HG02870 (cell line): ENCODE measurements at regions not wholly inside any gene's neighbourhood (a gene's known extent, or its start where the extent isn't known, plus 50 kb on each side); places are given as distances from the start of the nearest gene placed in this dataset.

Source experiments
- ATAC-seq: cut with Tn5 transposase; IDR thresholded peaks from one replicate; pipeline ENCODE4 v1.9.1; 2021; ENCODE audit warnings: mild to moderate bottlenecking, moderate library complexity; ENCODE audit not compliant: unreplicated experiment

GRCh38 chr4:138537731-138538490 lies 295.8 kb upstream of the SLC7A11 start:
- ATAC-seq = no peak

GRCh38 chr4:138535316-138535715 lies 293.2 kb upstream of the SLC7A11 start:
- no peak for ATAC-seq

- ATAC-seq = peak; percentile 82
Measured at GRCh38 chr4:138522366-138522765, 280.2 kb upstream of the SLC7A11 start.

GRCh38 chr4:138521809-138522208 lies 279.7 kb upstream of the SLC7A11 start:
- no peak for ATAC-seq

- ATAC-seq = no peak
Measured at GRCh38 chr4:138519436-138519835, 277.3 kb upstream of the SLC7A11 start.

GRCh38 chr4:138513535-138513934 lies 271.4 kb upstream of the SLC7A11 start:
- ATAC-seq = no peak

GRCh38 chr4:138512756-138513155 lies 270.6 kb upstream of the SLC7A11 start:
- ATAC-seq = no peak

- ATAC-seq = no peak
Measured at GRCh38 chr4:138510053-138510452, 267.9 kb upstream of the SLC7A11 start.

- no peak for ATAC-seq
Measured at GRCh38 chr4:138509346-138509745, 267.2 kb upstream of the SLC7A11 start.

- ATAC-seq = no peak
Measured at GRCh38 chr4:138507522-138507921, 265.4 kb upstream of the SLC7A11 start.

- no peak for ATAC-seq
Measured at GRCh38 chr4:138501614-138502013, 259.5 kb upstream of the SLC7A11 start.

- no peak for ATAC-seq
Measured at GRCh38 chr4:138500869-138501268, 258.7 kb upstream of the SLC7A11 start.

GRCh38 chr4:138499627-138500026 lies 257.5 kb upstream of the SLC7A11 start:
- ATAC-seq = no peak

GRCh38 chr4:138494931-138495330 lies 252.8 kb upstream of the SLC7A11 start:
- no peak for ATAC-seq

- ATAC-seq = no peak
Measured at GRCh38 chr4:138494116-138494515, 252.0 kb upstream of the SLC7A11 start.

GRCh38 chr4:138492176-138492575 lies 250.0 kb upstream of the SLC7A11 start:
- no peak for ATAC-seq

- ATAC-seq = no peak
Measured at GRCh38 chr4:138488533-138488932, 246.4 kb upstream of the SLC7A11 start.

GRCh38 chr4:138487670-138488069 lies 245.5 kb upstream of the SLC7A11 start:
- no peak for ATAC-seq

GRCh38 chr4:138487230-138487629 lies 245.1 kb upstream of the SLC7A11 start:
- ATAC-seq = no peak

- no peak for ATAC-seq
Measured at GRCh38 chr4:138485498-138485897, 243.3 kb upstream of the SLC7A11 start.

- no peak for ATAC-seq
Measured at GRCh38 chr4:138475116-138475515, 233.0 kb upstream of the SLC7A11 start.

GRCh38 chr4:138473339-138473738 lies 231.2 kb upstream of the SLC7A11 start:
- no peak for ATAC-seq
